ENCODE measurements at regions not wholly inside any gene's neighbourhood (a gene's known extent, or its start where the extent isn't known, plus 50 kb on each side); places are given as distances from the start of the nearest gene placed in this dataset.

DNA sequence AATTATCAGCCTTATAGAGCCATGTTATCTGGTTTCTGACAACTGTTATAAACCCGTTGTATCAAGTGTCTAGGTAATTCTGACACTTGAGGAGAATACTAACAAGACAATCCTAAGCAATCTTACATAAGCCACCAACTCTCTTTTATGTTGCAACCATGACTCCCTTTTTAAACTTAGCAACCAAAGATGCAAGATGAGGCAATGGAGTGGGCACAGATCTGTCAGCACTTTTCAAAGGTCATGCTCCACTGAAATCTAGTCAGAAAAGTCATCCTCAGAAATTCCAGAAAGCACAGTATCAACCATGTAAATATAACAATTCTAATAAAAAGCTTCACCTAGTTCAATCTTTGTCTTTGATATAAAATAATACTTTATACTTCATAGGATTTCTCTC, 77.0 kb upstream of the SEMA3A start:
- TF ChIP-seq EZH2 (IDR thresholded peaks at IDR 0.05; ENCODE audit: insufficient read depth, poor library complexity, severe bottlenecking) (no peak), EZH2phosphoT487 (IDR thresholded peaks at IDR 0.05; ENCODE audit: insufficient read depth, low read depth) (no peak)

Measured in GM23248 (cell line).